HG02884 (cell line): ENCODE measurements at regions not wholly inside any gene's neighbourhood (a gene's known extent, or its start where the extent isn't known, plus 50 kb on each side); places are given as distances from the start of the nearest gene placed in this dataset.

Experiments used
- ATAC-seq: cut with Tn5 transposase; IDR thresholded peaks from one replicate; pipeline ENCODE4 v1.9.1; 2021; ENCODE audit warnings: mild to moderate bottlenecking, moderate library complexity; ENCODE audit not compliant: unreplicated experiment

GRCh38 chr10:85188770-85189484, 860.5 kb downstream of the CCSER2 start:
- no peak for ATAC-seq

GRCh38 chr10:85193796-85194195, 865.4 kb downstream of the CCSER2 start:
- ATAC-seq = no peak

- no peak for ATAC-seq
These were observed 866.3 kb downstream of the CCSER2 start for GRCh38 chr10:85194706-85195105.

- no peak for ATAC-seq
These were observed 867.2 kb downstream of the CCSER2 start for GRCh38 chr10:85195596-85195995.

GRCh38 chr10:85204814-85205213, 876.4 kb downstream of the CCSER2 start:
- ATAC-seq = no peak

- ATAC-seq = no peak
These were observed 884.1 kb downstream of the CCSER2 start for GRCh38 chr10:85212526-85212925.

GRCh38 chr10:85213493-85213892, 885.1 kb downstream of the CCSER2 start:
- ATAC-seq = no peak

GRCh38 chr10:85222300-85222699, 893.9 kb downstream of the CCSER2 start:
- no peak for ATAC-seq

GRCh38 chr10:85224366-85224940, 896.1 kb downstream of the CCSER2 start:
- no peak for ATAC-seq

GRCh38 chr10:85225311-85225710, 896.9 kb downstream of the CCSER2 start:
- no peak for ATAC-seq

GRCh38 chr10:85226596-85226995, 898.2 kb downstream of the CCSER2 start:
- ATAC-seq = no peak

GRCh38 chr10:85228726-85229125, 900.3 kb downstream of the CCSER2 start:
- ATAC-seq = no peak

GRCh38 chr10:85231534-85232270, 903.3 kb downstream of the CCSER2 start:
- no peak for ATAC-seq

- ATAC-seq = no peak
These were observed 906.9 kb downstream of the CCSER2 start for GRCh38 chr10:85235258-85235657.

- ATAC-seq = no peak
These were observed 910.3 kb downstream of the CCSER2 start for GRCh38 chr10:85238676-85239075.

- no peak for ATAC-seq
These were observed 921.9 kb downstream of the CCSER2 start for GRCh38 chr10:85250304-85250703.

- ATAC-seq = no peak
These were observed 928.1 kb downstream of the CCSER2 start for GRCh38 chr10:85256481-85256880.

GRCh38 chr10:85259908-85260307, 931.5 kb downstream of the CCSER2 start:
- no peak for ATAC-seq

GRCh38 chr10:85262992-85263391, 934.6 kb downstream of the CCSER2 start:
- ATAC-seq = no peak

- ATAC-seq = no peak
These were observed 936.7 kb downstream of the CCSER2 start for GRCh38 chr10:85265121-85265520.

- no peak for ATAC-seq
These were observed 938.4 kb downstream of the CCSER2 start for GRCh38 chr10:85266808-85267207.

GRCh38 chr10:85280014-85280413, 951.6 kb downstream of the CCSER2 start:
- no peak for ATAC-seq
